ENCODE measurements at regions not wholly inside any gene's neighbourhood (a gene's known extent, or its start where the extent isn't known, plus 50 kb on each side); places are given as distances from the start of the nearest gene placed in this dataset.

GRCh38 chr20:43799150-43799711 is 72.4 kb upstream of the GTSF1L start:
- DNase-seq = no peak

- DNase-seq = no peak
Observed at GRCh38 chr20:43798291-43799149, 71.7 kb upstream of the GTSF1L start.

GRCh38 chr20:43794326-43794725 is 67.5 kb upstream of the GTSF1L start:
- DNase-seq = no peak

- no peak for DNase-seq
Observed at GRCh38 chr20:43789593-43789992, 62.8 kb upstream of the GTSF1L start.

GRCh38 chr20:43787937-43788336 is 61.1 kb upstream of the GTSF1L start:
- DNase-seq = no peak

DNA sequence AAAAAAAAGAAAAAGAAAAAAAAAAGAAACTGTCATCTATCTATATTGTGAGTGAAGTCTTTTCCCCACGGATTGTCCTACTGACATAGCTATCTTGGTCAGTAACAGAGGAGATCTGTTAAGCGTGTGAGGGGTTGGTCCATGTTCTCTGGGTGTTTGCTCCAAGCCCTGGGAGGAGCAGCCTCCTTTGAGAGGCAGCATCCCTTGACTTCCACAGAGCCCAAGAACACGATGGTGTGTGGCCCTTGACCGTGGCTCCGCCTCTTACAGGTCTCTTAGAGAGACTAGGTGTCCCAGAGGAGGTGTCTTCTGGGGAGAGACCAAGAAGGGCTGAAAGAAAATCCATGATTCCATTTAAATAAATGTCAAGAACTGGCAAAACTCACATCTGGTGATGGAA is 60.1 kb upstream of the GTSF1L start:
- DNase-seq = no peak

GRCh38 chr20:43781215-43781614 is 54.4 kb upstream of the GTSF1L start:
- DNase-seq = no peak

GRCh38 chr20:43778375-43778774 is 51.6 kb upstream of the GTSF1L start:
- DNase-seq = no peak

DNA sequence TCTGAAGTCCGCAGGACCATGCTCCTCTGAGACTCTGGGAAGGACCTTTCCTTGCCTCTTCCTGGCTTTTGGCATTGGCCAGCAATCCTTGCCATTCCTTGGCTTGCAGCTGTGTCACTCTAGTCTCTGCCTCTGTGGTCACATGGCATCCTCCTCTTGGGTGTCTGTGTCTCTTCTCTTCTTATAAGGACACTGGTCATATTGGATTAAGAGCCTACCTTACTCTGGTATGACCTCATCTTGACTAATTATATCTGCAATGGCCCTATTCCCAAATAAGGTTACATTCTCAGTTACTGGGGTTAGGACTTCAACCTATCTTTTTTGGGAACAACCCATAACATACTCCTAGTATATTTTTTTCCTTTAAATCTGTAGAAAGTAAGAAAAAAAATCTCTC is 49.9 kb upstream of the GTSF1L start:
- no peak for DNase-seq
